RWPE1 (cell line): ENCODE measurements at regions not wholly inside any gene's neighbourhood (a gene's known extent, or its start where the extent isn't known, plus 50 kb on each side); places are given as distances from the start of the nearest gene placed in this dataset.
"Not testable (repeated sequence)": the region's sequence is repeated elsewhere in the genome, so short reads cannot be mapped to it uniquely, and the experiment has no call there.

ENCODE experiments used
- CTCF ChIA-PET: fragments of 350-600 bp; sonication (Branson Sonifier 250); formaldehyde crosslinking; extraction: SDS; loops from one replicate; lab custom pipeline; 2021; lab: Yijun Ruan, JAX
- POLR2A ChIA-PET: fragments of 400-600 bp; formaldehyde crosslinking; extraction: SDS; loops from one replicate; lab custom pipeline; 2020; ENCODE audit warnings: antibody characterized with exemption; ENCODE audit not compliant: low non-redundant PET; lab: Yijun Ruan, JAX
- DNase-seq: peaks from one replicate; pipeline ENCODE4 v3.0.0; 2012; ENCODE audit warnings: low spot score
- H3K27ac ChIP-seq: fragments of 450-650 bp; 2 replicates; pipeline ENCODE4 v1.5.1; 2017
- TF ChIP-seq, protein P1 (sequence below): fragments of 450-650 bp; conservative IDR thresholded peaks from 2 replicates; pipeline ENCODE4 v1.5.1; 2017; ENCODE audit warnings: low read depth, mild to moderate bottlenecking

GRCh38 chr6:125639466-125640020 is 109.9 kb upstream of the HEY2 start:
- CTCF ChIA-PET = interaction anchor here (0.6 kb wide), 1 partner anchor 109 kb away, joined by 3 read pairs; no protein-coding TSS in a partner anchor
- POLR2A ChIA-PET = no interaction called here
- no peak for DNase-seq
- TF ChIP-seq, protein P1, sequence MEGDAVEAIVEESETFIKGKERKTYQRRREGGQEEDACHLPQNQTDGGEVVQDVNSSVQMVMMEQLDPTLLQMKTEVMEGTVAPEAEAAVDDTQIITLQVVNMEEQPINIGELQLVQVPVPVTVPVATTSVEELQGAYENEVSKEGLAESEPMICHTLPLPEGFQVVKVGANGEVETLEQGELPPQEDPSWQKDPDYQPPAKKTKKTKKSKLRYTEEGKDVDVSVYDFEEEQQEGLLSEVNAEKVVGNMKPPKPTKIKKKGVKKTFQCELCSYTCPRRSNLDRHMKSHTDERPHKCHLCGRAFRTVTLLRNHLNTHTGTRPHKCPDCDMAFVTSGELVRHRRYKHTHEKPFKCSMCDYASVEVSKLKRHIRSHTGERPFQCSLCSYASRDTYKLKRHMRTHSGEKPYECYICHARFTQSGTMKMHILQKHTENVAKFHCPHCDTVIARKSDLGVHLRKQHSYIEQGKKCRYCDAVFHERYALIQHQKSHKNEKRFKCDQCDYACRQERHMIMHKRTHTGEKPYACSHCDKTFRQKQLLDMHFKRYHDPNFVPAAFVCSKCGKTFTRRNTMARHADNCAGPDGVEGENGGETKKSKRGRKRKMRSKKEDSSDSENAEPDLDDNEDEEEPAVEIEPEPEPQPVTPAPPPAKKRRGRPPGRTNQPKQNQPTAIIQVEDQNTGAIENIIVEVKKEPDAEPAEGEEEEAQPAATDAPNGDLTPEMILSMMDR = no peak
- H3K27ac ChIP-seq = no peak overlapping the region

- POLR2A ChIA-PET = no interaction called here
- CTCF ChIA-PET = no interaction called here
- no peak for DNase-seq
- no peak overlapping the region for H3K27ac ChIP-seq
- TF ChIP-seq, protein P1 = no peak
Observed at GRCh38 chr6:125640441-125641150, 108.8 kb upstream of the HEY2 start.

GRCh38 chr6:125643967-125644661 is 105.3 kb upstream of the HEY2 start:
- CTCF ChIA-PET, DNase-seq, H3K27ac ChIP-seq, POLR2A ChIA-PET: not testable (repeated sequence)

- ChIA-PET CTCF (no interaction called here), POLR2A (no interaction called here)
- H3K27ac ChIP-seq = no peak overlapping the region
- TF ChIP-seq, protein P1 = no peak
- DNase-seq = no peak
Observed at GRCh38 chr6:125647391-125647790, 102.0 kb upstream of the HEY2 start.

GRCh38 chr6:125653752-125654151 is 95.7 kb upstream of the HEY2 start:
- DNase-seq, H3K27ac ChIP-seq, POLR2A ChIA-PET, CTCF ChIA-PET: not testable (repeated sequence)

- TF ChIP-seq, protein P1 = no peak
- CTCF ChIA-PET = no interaction called here
- POLR2A ChIA-PET = no interaction called here
- DNase-seq = no peak
- no peak overlapping the region for H3K27ac ChIP-seq
Observed at GRCh38 chr6:125655511-125655910, 93.9 kb upstream of the HEY2 start.

DNA sequence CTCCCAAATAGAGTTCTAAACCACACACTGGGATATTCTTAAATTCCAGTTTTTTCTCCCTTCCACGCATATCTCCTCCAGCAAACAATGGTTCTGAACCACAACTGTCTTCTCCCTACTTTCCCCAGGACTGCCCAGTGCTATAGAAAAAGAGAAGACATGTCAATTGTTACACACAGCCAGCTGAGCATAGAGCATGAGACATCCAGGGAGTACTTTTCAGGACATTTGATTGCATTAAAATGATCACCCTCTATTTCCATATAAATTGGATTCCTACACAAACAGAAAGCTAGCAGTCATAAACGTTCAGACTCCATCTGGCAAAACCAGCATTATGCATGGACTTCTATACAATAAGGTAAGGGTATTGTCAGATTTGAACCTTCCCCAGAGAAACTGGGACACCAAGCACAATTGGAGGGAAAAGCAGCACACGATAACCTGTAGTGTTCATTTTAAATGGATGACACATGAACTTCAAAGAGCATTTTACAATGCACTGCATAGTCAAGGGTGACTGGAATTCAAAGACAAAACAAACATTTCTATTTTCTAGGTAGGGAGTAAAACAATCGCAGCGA is 93.1 kb upstream of the HEY2 start:
- no peak for DNase-seq
- H3K27ac ChIP-seq = no peak overlapping the region
- POLR2A ChIA-PET = no interaction called here
- TF ChIP-seq, protein P1 = no peak
- CTCF ChIA-PET = no interaction called here
